AG20443 (cell line): ENCODE measurements at regions not wholly inside any gene's neighbourhood (a gene's known extent, or its start where the extent isn't known, plus 50 kb on each side); places are given as distances from the start of the nearest gene placed in this dataset.
"Not testable (repeated sequence)": the region's sequence is repeated elsewhere in the genome, so short reads cannot be mapped to it uniquely, and the experiment has no call there.

Experiments used
- DNase-seq: peaks from one replicate; pipeline ENCODE4 v3.0.0; 2012; ENCODE audit warnings: low spot score, mixed read lengths

DNA sequence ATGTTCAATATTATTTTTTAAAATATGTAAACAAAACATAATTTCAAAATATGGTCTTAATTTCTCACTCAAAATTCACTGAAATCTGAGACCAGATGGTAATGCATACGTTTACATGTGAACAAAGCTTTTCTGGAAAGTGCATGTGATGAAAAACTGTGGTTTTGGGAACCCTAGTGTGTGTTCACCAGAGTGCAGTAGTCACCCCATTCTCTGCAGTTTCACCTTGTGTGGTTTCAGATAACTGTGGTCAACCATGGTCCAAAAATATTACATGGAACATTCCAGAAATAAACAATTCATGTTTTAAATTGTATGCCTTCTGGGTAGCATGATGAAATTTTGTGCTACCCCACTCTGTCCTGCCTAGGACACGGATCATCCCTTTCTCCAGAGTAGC lies 2021.9 kb downstream of the MRPL39 start:
- DNase-seq = no peak

DNA sequence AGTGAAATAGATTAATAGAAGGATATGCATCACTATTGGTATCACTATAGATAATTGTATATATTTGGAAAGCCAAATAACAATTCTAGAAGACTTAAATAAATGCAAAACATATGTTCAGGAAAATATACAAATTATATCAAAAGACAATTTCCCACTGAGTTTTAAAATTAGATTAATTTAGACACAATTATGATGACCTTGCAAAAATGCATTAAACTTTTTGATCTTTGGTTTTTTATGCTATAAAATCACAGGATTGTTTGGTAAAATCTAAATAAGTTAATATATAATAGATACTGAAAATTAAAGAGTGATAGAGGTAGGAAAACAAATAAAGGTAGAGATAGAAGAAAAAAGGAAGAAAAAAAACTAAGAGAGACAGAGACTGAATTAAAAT lies 2027.7 kb downstream of the MRPL39 start:
- DNase-seq = no peak

DNA sequence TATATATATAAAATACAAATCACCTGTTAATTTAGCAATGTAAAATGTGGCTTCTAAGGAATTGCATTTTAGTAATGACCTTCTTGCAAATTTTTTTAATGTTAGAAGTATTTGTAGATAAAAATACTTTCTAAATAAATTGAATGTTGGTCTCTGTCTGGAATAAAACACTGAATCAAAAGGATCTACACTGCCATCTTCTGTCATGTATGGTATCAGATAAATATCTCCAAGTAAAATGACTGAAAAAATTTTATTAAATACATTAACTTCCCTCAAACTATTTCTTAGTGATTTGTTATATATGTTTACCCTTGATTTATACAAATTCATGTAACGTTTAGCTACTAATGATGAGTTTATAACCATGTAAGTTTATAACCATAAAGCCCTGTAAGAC lies 2029.3 kb downstream of the MRPL39 start:
- DNase-seq = no peak

GRCh38 chr21:23574932-23575331 lies 2032.3 kb downstream of the MRPL39 start:
- no peak for DNase-seq

DNA sequence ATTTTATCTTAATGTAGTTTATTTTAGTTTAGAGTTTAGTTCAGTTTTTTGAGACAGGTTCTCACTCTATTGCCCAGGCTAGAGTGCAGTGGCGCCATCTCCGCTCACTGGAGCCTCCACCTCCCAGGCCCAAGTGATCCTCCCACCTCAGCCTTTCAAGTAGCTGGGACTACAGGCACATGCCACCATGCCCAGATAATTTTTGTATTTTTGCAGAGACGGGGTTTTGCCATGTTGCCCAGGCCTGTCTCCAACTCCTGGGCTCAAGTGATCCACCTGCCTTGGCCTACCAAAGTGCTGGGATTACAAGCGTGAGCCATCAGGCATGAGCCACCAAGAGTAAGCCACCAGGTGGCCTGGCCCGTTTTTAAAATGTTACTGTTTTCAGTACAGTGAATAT lies 2058.4 kb downstream of the MRPL39 start:
- not testable (repeated sequence) for DNase-seq

DNA sequence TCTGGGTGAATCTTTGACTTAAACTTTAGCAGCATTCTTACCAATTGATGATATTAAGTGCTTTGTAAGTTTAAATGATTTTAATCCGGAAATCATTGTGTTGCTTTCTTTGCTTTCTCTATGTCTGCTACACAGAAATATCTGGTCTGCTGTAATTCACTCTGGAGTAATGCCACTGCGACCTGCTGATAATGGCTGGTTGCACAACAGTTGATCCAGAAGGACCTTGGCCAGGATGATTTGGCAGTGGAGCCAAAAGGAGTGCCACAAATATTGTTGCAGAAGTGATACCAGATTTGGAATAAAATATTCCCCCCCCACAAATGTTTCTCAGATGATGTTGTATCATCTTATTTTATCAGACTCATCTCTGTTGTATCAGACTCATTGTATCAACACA lies 2063.9 kb downstream of the MRPL39 start:
- DNase-seq = no peak

DNA sequence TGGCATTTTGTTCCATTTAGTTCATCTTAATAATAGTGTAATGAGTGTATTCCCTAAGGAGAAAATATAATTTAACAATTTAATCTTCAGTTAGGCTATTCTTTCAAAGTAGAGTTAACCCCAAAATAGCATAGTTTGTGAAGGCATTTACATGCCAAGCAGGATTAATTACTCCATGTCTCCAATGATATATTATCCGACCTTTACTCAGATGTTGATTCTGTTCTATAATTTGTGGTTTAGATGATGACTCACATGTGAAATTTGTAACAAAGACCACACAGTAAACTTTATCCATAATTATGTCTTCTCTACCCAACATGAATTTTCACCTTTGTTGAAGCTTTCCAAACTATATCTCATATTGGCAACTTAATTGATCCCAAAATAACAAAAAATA lies 2065.2 kb downstream of the MRPL39 start:
- no peak for DNase-seq

GRCh38 chr21:23541571-23541970 lies 2065.7 kb downstream of the MRPL39 start:
- DNase-seq = no peak

DNA sequence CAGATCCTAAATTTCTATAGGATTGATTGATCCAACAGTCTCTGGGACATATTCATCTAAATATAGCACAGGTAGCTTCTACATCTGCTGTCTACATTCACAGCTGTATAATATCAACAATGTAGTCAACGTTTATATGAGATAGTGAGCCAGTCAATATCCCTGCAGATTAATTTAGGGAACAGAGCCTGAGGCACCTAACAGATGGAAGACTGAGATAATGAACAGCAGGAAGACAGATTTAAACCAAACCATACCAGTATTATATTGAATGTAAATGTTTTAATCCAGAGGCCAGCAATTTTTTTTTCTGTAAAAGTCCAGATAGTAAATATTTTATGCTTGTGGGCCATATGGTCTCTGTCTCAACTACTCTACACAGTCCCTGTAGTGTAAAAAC lies 2072.4 kb downstream of the MRPL39 start:
- DNase-seq = no peak

- no peak for DNase-seq
Observed at GRCh38 chr21:23531444-23531843, 2075.8 kb downstream of the MRPL39 start.

DNA sequence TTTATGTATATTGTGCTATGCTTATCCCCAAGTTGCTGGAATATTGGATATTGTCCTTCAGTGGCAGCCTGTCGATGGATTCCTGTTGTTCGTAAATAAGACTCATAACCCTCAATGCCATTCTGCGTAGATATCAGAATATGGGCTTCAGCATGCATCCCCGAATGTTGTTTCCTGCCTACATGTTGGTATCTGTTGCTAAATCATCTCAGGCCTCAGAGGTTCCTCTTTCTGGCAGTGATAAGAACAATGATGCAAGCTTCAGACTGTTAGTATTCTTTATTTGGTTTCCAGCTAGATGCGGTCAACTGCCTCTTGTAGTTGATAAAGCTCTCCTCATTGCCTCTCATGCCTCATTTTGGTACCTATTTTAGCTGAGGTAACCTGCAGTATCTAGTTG lies 2082.6 kb downstream of the MRPL39 start:
- DNase-seq = no peak

- no peak for DNase-seq
Observed at GRCh38 chr21:23522751-23523150, 2084.5 kb downstream of the MRPL39 start.

- no peak for DNase-seq
Observed at GRCh38 chr21:23507501-23507900, 2099.8 kb downstream of the MRPL39 start.

DNA sequence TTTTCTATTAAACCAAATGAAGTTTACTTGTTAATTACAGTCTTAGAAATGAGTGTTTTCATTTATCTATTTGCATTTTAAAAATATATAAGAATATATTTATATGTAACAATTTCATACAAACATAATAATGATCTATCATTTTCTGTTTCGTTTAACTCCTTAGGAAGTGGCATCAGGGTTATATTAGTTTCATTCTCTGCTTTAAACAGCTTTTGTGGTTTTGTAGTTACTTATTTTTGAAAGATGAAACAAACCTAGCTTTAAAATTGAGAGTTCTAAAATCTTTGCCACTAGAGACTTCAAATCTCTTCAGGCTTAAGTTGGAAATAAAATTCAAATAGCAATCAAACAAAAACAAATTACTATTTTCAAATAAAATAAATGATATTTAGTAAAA lies 2110.6 kb downstream of the MRPL39 start:
- DNase-seq = no peak

GRCh38 chr21:23488245-23488644 lies 2119.0 kb downstream of the MRPL39 start:
- no peak for DNase-seq

GRCh38 chr21:23480591-23481270 lies 2126.6 kb downstream of the MRPL39 start:
- no peak for DNase-seq

GRCh38 chr21:23478381-23478780 lies 2128.9 kb downstream of the MRPL39 start:
- no peak for DNase-seq

- DNase-seq = no peak
Observed at GRCh38 chr21:23475281-23476219, 2131.7 kb downstream of the MRPL39 start.

- no peak for DNase-seq
Observed at GRCh38 chr21:23471877-23472276, 2135.4 kb downstream of the MRPL39 start.

GRCh38 chr21:23463365-23463764 lies 2143.9 kb downstream of the MRPL39 start:
- no peak for DNase-seq

DNA sequence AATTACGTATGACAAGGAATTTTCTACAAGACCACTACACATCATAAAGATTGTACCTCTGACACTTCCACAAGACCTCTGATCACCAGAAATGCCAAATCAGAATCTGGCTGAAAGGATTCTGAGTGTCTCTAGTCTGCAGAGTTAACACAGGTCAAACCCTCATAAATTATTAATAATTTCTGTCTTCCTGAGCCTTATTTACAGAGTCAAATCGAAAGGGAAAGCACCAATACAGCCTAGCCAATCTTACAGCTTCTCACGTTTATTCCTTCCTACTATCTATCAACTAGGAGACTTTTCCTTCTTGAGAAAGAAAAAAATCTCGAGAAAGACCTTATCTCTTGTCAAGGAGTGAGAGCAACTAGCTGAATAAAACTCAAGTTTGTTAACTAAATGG lies 2151.6 kb downstream of the MRPL39 start:
- DNase-seq = no peak

GRCh38 chr21:23452384-23453083 lies 2154.7 kb downstream of the MRPL39 start:
- DNase-seq = no peak

DNA sequence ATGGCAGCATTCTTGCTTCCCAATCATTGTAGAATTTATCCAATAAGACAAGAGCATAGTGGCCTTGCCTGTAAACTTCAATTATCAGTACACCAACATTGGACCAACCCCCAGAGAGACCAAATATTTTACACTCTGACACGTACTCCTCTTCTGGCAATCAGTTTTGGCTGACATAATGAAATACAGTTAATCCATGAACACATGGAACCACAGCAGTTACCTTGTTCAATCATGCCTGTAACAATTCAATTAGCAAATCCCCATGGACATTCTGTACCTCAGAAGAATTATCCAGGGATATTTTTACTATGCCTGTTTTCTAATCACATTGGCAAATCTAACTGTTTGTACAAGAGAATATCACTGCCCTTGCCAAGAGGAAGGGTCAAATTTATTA lies 2162.0 kb downstream of the MRPL39 start:
- no peak for DNase-seq
